SHP77 (cell line): ENCODE measurements at regions not wholly inside any gene's neighbourhood (a gene's known extent, or its start where the extent isn't known, plus 50 kb on each side); places are given as distances from the start of the nearest gene placed in this dataset.
A peak's percentile ranks its signal among the peaks of the same experiment; 100 is the strongest.

Source experiments
- DNase-seq, 2 experiments: peaks; one replicate each; lab custom pipeline; 2025; lab: John Stamatoyannopoulos, UW

- DNase-seq = no peak
Measured at GRCh38 chrX:149152941-149153340, 352.2 kb downstream of the IDS start.

DNA sequence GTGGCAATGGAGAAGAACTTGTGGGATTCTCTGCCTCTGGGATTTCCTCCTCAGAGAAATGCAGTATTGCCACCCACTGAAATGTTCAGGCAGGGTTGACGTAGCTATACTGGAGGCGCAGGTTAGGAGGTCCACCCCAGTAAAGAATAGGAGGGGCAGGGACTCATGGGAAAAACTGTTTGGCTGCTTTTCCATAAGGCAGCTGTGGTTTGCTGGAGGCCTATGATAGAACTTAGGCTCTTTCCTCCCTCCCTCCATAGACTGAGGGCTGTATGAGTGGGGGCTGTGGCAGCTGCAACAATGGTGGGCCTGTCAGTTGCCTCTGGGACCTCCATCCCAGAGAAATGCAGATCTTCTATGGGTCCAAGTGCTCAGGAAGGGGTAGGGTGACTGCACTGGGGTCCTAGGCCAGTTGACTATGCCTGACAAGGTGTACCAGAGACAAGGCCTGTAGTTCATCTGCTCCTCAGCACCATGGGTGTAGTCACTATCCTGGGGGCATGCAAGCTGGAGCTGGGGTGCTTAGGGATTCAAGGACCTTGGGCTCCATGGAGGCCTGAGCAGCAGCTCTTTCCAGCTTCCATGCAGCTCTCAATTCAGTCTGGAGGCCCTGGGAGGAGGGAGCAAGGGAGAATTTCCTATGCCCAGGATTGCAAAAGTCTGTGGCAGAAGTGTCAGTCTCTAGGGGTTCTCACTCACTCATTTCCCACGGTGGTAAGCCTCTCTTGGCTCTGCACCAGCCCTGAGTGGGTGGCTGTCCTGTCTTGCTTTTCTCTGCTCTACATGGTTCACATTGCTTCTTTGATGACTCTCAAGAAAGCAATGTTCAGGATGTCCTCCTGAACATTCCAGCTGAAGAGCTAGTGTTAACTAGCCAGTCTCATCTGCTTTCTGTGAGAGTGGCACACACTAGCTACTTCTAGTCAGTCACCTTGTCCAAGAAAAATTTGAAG lies 353.0 kb downstream of the IDS start:
- DNase-seq = no peak

GRCh38 chrX:149145845-149146285 lies 359.2 kb downstream of the IDS start:
- no peak for DNase-seq

DNA sequence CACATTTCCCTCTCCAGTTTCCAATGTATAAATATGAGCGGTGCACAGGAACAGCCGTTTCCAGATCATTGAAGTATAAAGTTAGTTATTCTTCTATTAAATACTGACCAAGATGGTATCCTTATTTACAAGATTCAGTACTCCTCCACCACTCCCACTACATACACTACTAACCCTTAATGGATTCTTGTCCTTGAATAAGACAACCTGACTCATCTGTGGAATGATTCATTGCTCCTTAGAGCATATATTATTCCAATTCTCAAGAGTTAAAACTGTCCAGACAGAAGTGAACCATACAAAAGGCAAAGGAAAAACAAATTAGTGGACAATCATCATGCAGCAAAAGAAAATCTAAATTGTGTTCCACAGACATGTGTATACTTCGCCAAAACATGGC lies 373.3 kb downstream of the IDS start:
- no peak for DNase-seq

GRCh38 chrX:149129767-149130166 lies 375.3 kb downstream of the IDS start:
- DNase-seq = no peak

- no peak for DNase-seq
Measured at GRCh38 chrX:149124526-149125108, 380.5 kb downstream of the IDS start.

DNA sequence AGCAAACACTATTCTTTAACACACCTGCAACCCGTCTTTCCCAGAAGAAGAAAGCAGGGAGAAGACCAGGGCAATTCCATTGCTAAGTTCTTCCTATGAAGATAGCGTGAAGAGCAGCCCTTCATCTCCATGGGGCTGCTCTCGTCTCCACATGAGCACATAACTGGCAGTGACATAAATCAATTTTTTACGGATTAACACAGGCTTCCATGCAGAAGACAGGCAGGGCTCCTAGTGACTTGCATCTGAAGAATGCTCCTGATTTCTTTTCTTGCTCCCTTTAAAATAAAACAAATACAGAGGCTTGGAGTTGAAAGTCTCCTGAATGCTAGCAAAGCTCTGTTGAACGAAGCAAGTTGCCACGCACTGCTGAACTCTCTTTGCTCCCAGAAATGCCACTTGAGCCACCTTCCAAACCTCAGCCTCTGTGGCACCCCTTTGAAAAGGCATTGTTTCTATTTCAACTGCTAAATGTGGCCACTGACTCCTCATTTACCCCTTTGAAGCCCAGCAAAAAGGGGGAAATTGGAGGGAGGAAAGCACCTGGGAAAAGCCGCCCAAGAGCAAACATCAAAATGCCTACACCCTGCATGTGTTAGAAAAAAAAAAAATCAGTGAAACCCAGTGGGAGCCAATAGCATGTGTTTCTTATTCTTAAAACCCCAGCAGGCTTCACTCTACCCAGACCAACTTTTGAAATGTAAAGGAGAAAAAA lies 383.7 kb downstream of the IDS start:
- DNase-seq = no peak

GRCh38 chrX:149120459-149120858 lies 384.6 kb downstream of the IDS start:
- DNase-seq = no peak

- DNase-seq = no peak
Measured at GRCh38 chrX:149114874-149115273, 390.2 kb downstream of the IDS start.

DNA sequence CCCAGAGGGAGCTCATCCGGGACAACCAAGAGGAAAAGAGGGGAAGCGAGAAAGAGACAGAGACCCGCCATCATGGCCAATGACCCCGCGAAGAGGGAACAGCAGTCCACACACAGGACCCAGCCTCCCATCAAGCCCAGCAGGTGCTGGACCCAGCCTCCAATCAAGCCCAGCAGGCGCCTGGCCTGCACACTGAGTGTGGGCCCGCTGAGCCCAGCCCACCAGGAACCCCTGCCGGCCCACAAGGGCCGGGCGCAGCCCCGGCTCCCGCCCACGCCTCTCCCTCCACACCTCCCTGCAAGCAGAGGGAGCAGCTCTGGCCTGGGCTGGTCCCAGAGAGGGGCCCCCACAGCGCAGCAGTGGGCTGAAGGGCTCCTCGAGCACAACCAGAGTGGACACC lies 391.1 kb downstream of the IDS start:
- no peak for DNase-seq

DNA sequence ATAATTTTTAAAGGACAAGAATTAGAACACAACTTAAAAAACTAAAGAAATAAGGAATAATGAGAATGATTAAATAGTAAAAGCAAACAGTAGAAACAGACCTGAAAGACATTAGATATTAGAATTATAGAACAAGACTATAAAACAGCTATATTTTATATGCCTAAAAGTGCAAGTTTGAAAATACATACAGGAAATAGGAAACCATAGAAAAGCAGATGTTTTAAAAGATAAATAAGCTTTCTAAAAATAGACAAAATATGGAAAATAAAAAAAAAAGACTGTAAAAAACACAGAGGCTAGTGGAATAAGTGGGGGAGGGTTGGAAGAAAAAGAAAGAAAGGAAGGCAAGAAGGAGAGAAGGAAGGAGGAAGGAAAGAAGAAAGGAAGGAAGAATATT lies 407.3 kb downstream of the IDS start:
- no peak for DNase-seq

DNA sequence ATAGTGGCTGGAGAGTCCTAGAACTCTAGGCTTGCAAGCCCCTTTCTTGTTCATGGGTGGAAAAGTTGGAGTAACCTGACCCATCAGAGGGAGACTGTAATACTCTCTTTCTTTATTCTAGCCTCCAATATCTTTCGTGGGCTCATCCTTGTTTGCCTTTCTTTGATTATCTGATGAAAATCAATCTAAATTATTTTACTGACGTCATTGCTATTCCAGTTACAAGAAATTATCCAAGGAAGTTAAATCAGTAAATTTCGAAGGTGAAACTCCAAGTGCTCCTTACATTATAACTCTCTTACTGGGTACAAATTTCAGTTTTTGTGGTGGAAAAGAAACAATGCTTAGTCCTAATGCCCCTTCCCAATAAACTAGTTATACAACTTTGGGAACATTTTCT lies 412.9 kb downstream of the IDS start:
- DNase-seq = no peak

- no peak for DNase-seq
Measured at GRCh38 chrX:149079805-149080406, 425.2 kb downstream of the IDS start.

GRCh38 chrX:149074398-149074797 lies 430.7 kb downstream of the IDS start:
- peak; percentile 20 to 26 for DNase-seq

GRCh38 chrX:149073479-149073878 lies 431.6 kb downstream of the IDS start:
- no peak for DNase-seq

DNA sequence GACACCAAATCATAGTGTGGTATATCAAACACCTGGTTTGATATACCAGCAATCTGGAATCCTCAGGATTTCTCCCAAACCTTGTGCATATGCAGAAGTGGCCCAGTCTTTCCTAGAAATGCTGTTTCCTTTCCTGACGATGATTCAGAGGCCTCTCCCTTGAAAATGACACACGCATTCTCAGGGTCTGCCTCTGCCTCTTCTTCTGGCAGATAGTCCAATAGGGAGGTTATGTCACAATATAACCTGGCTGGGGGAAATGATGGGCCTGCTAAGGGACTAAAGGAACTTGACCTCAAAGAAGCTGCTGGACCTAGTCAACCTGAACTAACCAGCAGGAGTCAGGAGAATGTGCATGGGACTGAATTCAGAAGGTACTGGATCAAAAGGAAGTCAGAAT lies 435.2 kb downstream of the IDS start:
- no peak for DNase-seq

- DNase-seq = no peak
Measured at GRCh38 chrX:149060921-149061320, 444.2 kb downstream of the IDS start.
